ENCODE measurements at regions not wholly inside any gene's neighbourhood (a gene's known extent, or its start where the extent isn't known, plus 50 kb on each side); places are given as distances from the start of the nearest gene placed in this dataset.

GRCh38 chr4:27084685-27085361 is 224.2 kb downstream of the STIM2 start:
- TF ChIP-seq POLR2A (IDR thresholded peaks at IDR 0.05) (no peak), EP300 (IDR thresholded peaks at IDR 0.05) (no peak), CTCF (IDR thresholded peaks at IDR 0.05) (no peak), POLR2AphosphoS5 (IDR thresholded peaks at IDR 0.05) (no peak)
- 2 to 10% (median 3%) methylated on average over 33 of the region's 33 CpGs for WGBS, 5 donors
- Histone ChIP-seq H3K9me3 (no peaks in the 10 kb centered on the region), H3K27ac (no peak overlapping the region), H3K27me3 (peaks cover 0 to 66% (median 26%) of the 10 kb centered on the region in 3 donors), H3K4me1 (peaks cover 4 to 14% (median 13%) of the 10 kb centered on the region in 4 donors), H3K4me3 (peak overlapping the region; percentile 23 to 42 (median 28)), H3K36me3 (no peaks in the 10 kb centered on the region)
- intact Hi-C loops (cut with DNase I; ENCODE audit: low total_unique reads), result no loop called here
- peak; percentile 53 to 70 for DNase-seq

GRCh38 chr4:27085396-27085795 is 224.8 kb downstream of the STIM2 start:
- no peaks in the 10 kb centered on the region for H3K36me3 ChIP-seq
- H3K9me3 ChIP-seq, result no peaks in the 10 kb centered on the region
- H3K27me3 ChIP-seq, result peaks cover 0 to 72% (median 27%) of the 10 kb centered on the region in 3 donors
- no peak overlapping the region for H3K27ac ChIP-seq
- H3K4me1 ChIP-seq, result peaks cover 4 to 14% (median 13%) of the 10 kb centered on the region in 4 donors
- TF ChIP-seq EP300 (IDR thresholded peaks at IDR 0.05) (no peak), POLR2A (IDR thresholded peaks at IDR 0.05) (no peak), POLR2AphosphoS5 (IDR thresholded peaks at IDR 0.05) (no peak), CTCF (IDR thresholded peaks at IDR 0.05) (no peak)
- intact Hi-C loops (cut with DNase I; ENCODE audit: low total_unique reads), result no loop called here
- WGBS, 5 donors, result 30 to 48% (median 36%) methylated on average over 7 of the region's 7 CpGs
- DNase-seq, result no peak
- H3K4me3 ChIP-seq, result peak overlapping the region; percentile 23 to 42 (median 28)

GRCh38 chr4:27087306-27088045 is 226.8 kb downstream of the STIM2 start:
- Histone ChIP-seq H3K27ac (no peak overlapping the region), H3K36me3 (no peaks in the 10 kb centered on the region), H3K4me1 (peaks cover 4 to 14% (median 13%) of the 10 kb centered on the region in 4 donors), H3K9me3 (no peaks in the 10 kb centered on the region), H3K27me3 (peaks cover 0 to 93% (median 30%) of the 10 kb centered on the region in 3 donors), H3K4me3 (no peak overlapping the region)
- intact Hi-C loops (cut with DNase I; ENCODE audit: low total_unique reads), result no loop called here
- no peak for DNase-seq
- no peak for TF ChIP-seq POLR2A (IDR thresholded peaks at IDR 0.05)
- TF ChIP-seq CTCF (IDR thresholded peaks at IDR 0.05), result no peak
- TF ChIP-seq POLR2AphosphoS5 (IDR thresholded peaks at IDR 0.05), result no peak
- TF ChIP-seq EP300 (IDR thresholded peaks at IDR 0.05), result no peak
- 90 to 95% (median 93%) methylated on average over 8 of the region's 8 CpGs for WGBS, 5 donors

GRCh38 chr4:27088491-27088890 is 227.8 kb downstream of the STIM2 start:
- Histone ChIP-seq H3K27ac (no peak overlapping the region), H3K4me1 (peaks cover 4 to 14% (median 13%) of the 10 kb centered on the region in 4 donors), H3K4me3 (no peak overlapping the region), H3K9me3 (no peaks in the 10 kb centered on the region), H3K36me3 (no peaks in the 10 kb centered on the region), H3K27me3 (peaks cover 0 to 84% (median 30%) of the 10 kb centered on the region in 3 donors)
- TF ChIP-seq EP300 (IDR thresholded peaks at IDR 0.05) (no peak), POLR2A (IDR thresholded peaks at IDR 0.05) (no peak), POLR2AphosphoS5 (IDR thresholded peaks at IDR 0.05) (no peak), CTCF (IDR thresholded peaks at IDR 0.05) (no peak)
- DNase-seq, result no peak
- WGBS, 5 donors, result 38 to 56% (median 51%) methylated on average over 5 of the region's 5 CpGs
- intact Hi-C loops (cut with DNase I; ENCODE audit: low total_unique reads), result no loop called here
